ENCODE measurements at regions not wholly inside any gene's neighbourhood (a gene's known extent, or its start where the extent isn't known, plus 50 kb on each side); places are given as distances from the start of the nearest gene placed in this dataset.

DNA sequence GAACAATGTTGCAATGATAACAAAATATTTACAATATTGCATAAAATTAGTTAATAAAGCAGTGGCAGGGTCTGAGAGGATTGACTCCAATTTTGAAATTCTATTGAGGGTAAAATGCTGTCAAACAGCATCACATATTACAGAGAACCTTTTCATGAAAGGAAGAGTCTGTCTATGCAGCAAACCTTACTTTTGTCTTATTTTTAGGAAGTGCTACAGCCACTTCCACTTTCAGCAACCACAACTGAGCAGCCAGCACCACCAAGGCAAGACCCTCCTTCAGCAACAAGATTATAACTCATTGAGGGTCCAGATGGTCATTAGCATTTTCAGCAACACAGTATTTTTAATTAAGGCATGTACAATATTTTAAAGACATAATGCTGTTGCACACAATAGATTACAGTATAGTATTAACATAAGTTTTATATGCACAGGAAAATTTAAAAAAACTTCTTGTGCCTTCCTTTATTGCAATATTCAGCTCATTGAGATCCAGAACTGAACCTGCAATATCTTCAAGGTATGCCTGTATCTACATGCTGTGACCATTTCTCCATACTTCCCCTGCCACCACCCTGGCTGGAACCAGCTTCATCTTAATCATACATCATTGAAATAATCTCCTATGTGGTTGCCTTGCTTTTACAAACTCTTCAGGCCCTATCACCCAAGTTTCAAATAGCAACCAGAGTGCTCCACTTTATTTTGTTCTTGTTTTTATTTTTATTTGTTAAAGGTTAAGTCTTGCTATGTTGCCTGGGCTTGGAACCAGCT lies 711.2 kb downstream of the KCNA4 start:
- no peak for DNase-seq

- no peak for DNase-seq
Measured at GRCh38 chr11:29300420-29300819, 716.4 kb downstream of the KCNA4 start.

DNA sequence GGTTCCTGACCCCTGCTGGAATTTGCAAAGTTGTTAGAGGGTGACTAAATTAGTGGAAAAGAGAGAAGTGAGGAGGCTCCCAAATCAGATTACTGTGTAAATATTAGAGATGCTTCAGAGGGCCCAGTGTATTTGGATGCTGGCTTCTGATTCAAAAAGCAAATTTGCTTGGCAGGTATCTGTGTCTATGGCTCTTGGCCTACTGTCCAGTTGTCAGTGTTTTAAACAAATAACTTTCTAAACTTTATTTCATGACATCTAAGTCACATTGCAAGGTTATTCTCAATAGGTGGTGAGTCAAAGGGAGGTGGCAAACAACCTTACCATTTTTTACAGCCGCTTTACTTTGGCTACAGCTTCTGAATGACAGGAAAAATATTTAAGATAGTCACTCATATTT lies 720.1 kb downstream of the KCNA4 start:
- no peak for DNase-seq

GRCh38 chr11:29293825-29294224 lies 723.0 kb downstream of the KCNA4 start:
- DNase-seq = no peak

DNA sequence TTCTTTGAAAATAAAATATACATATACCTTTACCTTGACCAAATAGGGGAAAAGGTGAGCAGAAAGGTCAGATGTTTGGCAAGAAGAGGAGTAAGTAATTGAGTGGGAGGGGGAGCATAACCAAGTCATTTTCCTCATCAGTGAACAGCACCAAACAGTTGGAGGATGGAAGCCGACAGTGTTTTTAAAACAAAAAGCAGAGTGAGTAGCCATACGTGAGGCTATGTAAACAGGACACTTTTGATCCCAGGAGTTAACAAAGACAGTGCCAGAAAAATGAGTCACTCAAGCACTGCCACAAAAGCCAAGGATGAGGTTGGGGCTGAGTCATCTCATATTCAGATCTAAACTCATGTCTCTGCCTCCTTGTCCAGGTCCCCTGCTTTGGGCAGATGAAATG lies 734.7 kb downstream of the KCNA4 start:
- DNase-seq = no peak

DNA sequence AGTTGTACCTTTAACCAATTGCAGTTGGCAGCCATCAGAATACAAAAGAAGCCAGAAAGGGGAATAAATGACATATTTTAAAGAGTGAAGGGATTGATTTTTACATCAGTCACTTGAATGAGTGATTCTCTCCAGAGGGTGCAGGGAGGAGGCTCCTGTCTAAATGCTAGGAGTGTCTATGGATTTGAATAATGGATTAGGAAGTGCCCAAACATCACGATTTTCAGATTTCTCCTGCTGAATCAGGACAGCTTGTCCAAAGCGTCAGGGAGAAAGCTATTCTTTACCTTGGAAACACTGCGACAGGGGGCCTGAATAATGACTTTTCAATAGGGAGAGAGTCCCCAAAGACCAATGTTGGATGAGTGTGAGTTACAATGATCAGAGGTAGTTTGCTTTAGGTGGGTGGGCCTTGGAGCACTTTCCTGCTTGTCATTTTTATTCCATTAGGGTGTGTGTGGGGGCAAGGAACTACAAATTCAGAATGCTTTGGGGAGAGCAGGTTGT lies 735.5 kb downstream of the KCNA4 start:
- no peak for DNase-seq

DNA sequence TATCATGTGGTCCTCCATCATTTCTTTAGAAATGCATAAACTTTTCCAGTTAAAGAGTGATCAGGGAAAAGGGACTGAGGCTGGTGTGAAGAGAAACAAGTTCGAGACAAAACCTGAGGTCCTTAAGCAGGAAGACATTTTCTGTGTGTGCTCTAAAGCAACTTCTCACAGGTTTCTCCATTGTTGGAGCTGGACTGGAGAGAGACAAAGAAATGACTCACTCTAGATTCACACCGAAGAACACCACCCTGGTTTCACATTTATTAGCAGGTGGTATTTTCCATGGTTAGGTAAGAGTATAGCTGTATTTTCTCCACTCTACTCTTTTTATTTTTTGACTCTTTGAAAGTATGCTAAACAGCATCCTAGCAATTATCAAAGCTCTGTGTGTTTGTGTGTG lies 736.4 kb downstream of the KCNA4 start:
- DNase-seq = no peak

DNA sequence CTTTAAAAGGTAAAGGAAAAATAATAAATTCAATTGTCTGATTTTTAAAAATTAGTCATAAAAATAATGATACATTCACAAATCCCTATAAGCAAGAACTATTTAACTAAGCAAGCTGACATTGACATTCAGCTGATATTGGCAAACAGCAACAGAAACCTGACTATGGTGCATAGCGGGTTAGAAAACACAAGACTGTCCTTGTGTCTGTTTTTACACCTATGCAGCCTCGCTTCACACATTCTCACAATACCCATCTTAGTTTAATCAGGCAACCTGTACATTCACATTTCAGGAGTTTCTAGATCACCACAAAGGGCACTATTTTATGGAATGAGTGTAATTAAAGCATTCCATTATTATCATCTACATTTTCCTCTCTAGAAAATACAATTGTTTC lies 737.1 kb downstream of the KCNA4 start:
- no peak for DNase-seq

GRCh38 chr11:29272019-29272654 lies 744.7 kb downstream of the KCNA4 start:
- peak; percentile 9 for DNase-seq

DNA sequence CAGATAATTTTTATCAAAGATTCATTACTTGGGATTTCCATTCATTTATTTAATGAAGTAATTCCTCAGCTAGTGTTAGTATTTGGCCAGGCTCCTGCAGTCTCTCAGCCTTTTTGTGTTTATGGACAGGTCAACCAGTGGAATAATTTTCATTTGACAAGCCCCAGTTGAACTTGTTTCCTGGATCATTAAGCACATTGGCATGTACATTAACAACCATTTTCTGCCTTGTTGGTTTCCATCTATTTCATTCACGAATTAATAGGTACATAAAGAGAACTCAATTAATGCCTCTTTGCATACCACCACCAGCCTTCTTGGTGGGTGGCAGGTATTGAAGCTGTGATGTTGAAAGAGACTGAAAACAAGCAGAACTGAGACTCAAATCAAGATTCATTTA lies 745.2 kb downstream of the KCNA4 start:
- DNase-seq = no peak

- peak; percentile 79 for DNase-seq
Measured at GRCh38 chr11:29268733-29269132, 748.1 kb downstream of the KCNA4 start.

- no peak for DNase-seq
Measured at GRCh38 chr11:29265792-29266191, 751.0 kb downstream of the KCNA4 start.

DNA sequence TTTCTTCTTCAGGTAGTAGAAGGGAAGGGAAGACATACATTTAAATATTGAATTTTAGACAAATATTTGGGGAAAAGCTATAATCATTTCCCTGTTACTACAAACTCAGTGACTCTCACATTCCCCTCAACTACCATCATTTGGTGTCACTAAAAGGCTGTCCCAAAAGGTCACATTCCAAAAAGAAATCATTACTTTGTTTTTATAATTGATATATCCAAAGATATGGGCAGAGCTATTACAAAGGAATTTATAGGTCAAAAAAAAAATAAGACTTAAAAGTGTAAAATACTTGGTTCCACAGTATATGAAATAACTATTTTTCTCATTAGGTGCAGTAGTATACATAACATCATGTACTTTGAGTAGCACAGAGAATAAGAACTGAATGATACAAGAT lies 751.4 kb downstream of the KCNA4 start:
- DNase-seq = no peak

DNA sequence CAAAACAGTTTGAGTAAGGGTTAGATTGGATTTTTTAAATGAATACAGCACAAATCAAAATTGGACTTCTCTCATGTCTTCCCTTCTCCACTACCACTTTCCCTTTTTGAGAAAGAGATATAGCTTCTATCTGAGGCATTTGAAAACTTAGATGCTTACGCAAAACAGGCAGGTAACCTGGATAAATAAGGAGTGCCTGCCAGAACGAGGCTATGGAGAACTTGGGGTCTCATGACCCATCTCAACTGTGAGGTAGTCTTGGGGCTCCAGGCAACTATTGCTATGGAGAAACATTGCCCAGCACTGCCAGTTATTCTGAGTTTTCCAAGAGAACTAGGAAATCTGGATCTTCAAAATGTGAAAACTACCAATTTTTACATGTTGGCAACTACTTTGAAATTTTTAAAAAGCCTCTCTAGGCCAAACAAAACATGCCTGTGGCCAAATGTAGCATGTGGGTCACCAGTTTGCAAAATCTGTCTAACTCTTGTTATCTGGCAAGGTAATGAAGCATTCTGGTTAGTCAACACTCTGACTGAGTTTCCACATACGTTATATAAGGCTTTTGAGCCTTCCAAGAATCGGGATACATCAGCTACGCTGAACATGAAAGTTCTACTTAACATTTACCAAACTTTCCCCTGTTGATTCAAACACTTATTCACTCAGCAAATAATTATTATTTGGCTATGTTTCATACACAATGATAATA lies 752.7 kb downstream of the KCNA4 start:
- DNase-seq = no peak

DNA sequence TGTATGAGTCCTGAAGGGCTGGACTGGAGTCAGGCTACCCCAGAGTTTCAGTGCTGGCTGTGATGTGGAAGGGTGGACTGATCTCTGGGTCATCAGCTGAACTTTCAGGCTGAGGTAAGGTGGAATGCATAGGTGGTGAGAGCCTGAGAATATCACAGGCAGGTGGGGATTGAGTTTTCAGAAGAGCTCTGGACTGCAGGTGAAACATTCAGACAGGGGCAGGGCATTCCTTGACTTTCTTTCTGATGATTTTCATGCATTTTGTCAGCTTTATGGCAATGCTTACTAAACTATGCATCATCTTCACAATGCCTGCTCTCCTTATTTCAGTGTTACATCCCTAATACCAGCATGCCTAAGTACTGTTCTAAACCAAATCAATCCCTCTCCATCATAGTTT lies 755.0 kb downstream of the KCNA4 start:
- no peak for DNase-seq

DNA sequence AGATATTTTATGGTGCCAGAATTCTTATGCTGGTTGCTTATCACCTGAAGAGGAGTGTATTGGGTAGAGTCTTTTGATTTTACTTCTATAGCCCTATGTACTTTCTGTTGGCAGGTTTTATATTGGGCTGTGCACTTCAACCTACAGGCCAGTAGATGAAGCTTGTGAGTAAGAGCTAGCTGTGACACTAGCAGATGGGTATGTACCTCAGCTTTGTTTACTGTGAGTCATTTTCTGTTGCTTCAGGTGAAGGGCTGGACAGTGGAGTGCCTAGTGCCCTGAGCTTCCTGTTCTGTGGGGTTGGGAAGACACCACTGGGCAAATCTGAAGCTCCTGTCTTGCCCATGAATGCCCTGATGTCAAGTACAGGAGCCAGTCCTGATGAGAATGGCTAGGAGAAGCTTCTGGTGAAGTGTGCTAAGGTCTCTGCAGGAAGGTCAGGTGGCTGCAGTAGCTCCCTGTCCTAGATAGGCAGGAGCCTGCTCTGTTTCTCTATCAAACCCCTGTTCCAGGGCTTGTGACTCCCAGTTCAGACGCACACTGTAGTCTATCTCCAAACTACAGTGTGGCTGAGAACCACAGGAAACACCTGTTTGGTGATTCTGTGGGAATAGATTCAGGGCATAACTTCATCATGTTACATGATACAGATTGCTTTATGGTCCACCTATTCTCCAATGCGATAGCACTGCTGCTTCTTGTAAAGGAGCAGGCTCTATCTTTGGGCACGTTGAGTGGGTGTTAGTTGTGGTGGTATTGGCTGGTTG lies 755.7 kb downstream of the KCNA4 start:
- no peak for DNase-seq

DNA sequence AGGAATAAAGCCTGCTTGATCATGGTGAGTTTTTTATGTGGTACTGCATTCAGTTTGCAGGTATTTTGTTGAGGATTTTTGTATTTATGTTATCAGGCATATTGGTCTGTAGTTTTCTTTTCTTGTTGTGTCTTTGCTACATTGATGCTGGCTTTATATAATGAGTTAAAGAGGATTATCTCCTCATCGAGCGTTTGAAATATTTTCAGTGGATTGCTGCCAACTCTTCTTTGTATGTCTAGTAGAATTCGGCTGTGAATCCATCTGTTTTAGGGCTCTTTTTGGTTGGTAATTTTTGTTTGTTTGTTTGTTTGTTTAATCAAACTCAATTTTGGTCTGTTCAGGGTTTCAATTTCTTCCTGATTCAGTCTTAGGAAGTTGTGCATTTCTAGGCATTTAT lies 758.4 kb downstream of the KCNA4 start:
- peak; percentile 7 for DNase-seq

DNA sequence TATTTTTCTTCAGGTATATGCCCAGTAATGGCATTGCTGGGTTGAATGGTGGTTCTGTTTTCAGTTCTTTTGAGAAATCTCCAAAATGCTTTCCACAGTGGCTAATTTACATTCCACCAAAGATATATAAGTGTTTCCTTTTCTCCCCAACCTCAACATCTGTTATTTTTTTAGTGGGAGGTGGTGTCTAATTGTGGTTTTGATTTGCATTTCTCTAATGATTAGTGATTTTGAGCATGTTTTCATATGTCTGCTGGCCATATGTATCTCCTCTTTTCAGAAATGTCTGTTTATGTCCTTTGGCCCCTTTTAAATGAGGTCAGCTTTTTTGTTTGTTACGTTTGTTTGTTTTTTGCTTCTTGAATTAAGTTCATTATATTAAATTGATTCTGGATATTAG lies 760.2 kb downstream of the KCNA4 start:
- DNase-seq = no peak

DNA sequence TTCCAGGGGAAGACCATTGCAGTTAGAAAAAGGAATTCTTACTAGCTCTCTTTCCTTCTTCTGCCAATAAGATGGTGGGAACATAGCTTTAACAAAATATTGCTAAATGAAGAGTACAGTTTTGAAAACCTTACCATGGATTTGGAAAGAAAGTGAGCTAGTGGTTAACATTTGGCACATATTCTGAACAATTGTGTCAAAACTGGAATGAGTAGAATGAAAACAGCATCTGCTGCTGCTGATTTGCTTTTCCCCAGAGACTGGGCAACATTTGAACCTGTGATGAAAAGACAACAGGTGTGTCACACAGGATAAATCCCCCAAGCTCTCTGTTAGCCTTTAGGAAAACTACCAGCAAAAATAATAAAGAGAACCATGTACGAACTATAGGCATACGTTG lies 761.4 kb downstream of the KCNA4 start:
- peak; percentile 14 for DNase-seq

- no peak for DNase-seq
Measured at GRCh38 chr11:29251738-29252137, 765.1 kb downstream of the KCNA4 start.

- DNase-seq = no peak
Measured at GRCh38 chr11:29249713-29250112, 767.1 kb downstream of the KCNA4 start.

DNA sequence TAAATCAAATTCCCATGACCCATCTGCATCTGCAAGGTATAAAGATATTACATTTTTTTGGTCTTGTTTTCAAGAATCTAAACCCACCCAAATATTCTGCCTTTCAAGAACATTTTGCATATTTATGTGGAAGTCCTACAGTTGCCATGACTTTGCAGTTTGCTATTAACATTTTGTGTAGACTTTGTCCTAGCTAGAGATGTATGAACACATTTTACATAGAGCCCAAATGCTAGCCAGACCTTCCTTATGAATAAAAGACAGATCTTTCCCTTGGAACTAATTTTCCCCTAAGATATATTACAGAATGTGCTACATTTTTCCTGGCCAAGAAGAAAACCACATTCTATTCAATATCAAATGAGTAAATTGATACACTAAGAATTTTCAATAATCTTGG lies 772.5 kb downstream of the KCNA4 start:
- DNase-seq = no peak

DNA sequence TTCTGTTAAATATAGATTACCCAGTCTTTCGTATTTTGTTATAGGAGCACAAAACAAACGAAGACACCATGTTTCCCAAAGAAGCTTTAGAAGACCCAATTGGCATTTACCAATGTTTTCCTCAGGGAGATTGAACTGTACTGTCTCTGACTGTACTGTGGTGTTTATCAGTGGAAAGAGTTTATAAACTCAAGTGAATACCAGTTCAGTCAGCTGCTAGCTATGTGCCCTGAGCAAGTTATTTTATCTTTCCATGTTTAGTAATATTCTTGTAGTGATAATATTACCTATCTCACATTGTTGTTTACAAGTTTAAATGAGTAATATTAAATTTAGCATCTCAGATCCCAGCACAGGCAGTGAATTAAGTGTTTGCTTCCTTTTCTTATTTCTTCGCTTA lies 773.2 kb downstream of the KCNA4 start:
- DNase-seq = no peak

All from NCI-H524 treated with DMSO at 0.1 percent for 48 hours (cell line).